NT2/D1 (cell line): ENCODE measurements at regions not wholly inside any gene's neighbourhood (a gene's known extent, or its start where the extent isn't known, plus 50 kb on each side); places are given as distances from the start of the nearest gene placed in this dataset.
"Not testable (repeated sequence)": the region's sequence is repeated elsewhere in the genome, so short reads cannot be mapped to it uniquely, and the experiment has no call there.

Experiments used
- DNase-seq: peaks from one replicate; pipeline ENCODE4 v3.0.0-alpha.2; 2011; ENCODE audit warnings: low read depth, low spot score
- H3K27me3 ChIP-seq: 2 replicates; pipeline ENCODE4 v1.6.0; 2011; ENCODE audit warnings: mild to moderate bottlenecking; ENCODE audit not compliant: insufficient read length, insufficient read depth
- H3K36me3 ChIP-seq: 2 replicates; pipeline ENCODE4 v1.6.1; 2011; ENCODE audit warnings: mild to moderate bottlenecking, low read length, mixed read lengths; ENCODE audit not compliant: insufficient read depth, insufficient read length
- H3K4me1 ChIP-seq: 2 replicates; pipeline ENCODE4 v1.5.1; 2011; ENCODE audit not compliant: insufficient read depth, insufficient read length
- H3K4me3 ChIP-seq: 2 replicates; pipeline ENCODE4 v1.5.1; 2011; ENCODE audit warnings: low read depth; ENCODE audit not compliant: insufficient read length
- H3K9ac ChIP-seq: 2 replicates; pipeline ENCODE4 v1.6.0; 2011; ENCODE audit warnings: low read depth; ENCODE audit not compliant: insufficient read length
- H3K9me3 ChIP-seq: 2 replicates; pipeline ENCODE4 v1.5.1; 2011; ENCODE audit warnings: mild to moderate bottlenecking, low read length; ENCODE audit not compliant: insufficient read depth
- SUZ12 ChIP-seq: IDR thresholded peaks from 2 replicates; pipeline ENCODE4 v1.6.1; 2011; ENCODE audit not compliant: insufficient read length, insufficient read depth; ENCODE audit errors: extremely low read depth
- YY1 ChIP-seq: IDR thresholded peaks from 2 replicates; pipeline ENCODE4 v1.6.1; 2011; ENCODE audit not compliant: insufficient read length, insufficient read depth
- ZNF274 ChIP-seq: IDR thresholded peaks from 2 replicates; pipeline ENCODE4 v1.6.1; 2011; ENCODE audit warnings: mild to moderate bottlenecking, low read depth, low read length

DNA sequence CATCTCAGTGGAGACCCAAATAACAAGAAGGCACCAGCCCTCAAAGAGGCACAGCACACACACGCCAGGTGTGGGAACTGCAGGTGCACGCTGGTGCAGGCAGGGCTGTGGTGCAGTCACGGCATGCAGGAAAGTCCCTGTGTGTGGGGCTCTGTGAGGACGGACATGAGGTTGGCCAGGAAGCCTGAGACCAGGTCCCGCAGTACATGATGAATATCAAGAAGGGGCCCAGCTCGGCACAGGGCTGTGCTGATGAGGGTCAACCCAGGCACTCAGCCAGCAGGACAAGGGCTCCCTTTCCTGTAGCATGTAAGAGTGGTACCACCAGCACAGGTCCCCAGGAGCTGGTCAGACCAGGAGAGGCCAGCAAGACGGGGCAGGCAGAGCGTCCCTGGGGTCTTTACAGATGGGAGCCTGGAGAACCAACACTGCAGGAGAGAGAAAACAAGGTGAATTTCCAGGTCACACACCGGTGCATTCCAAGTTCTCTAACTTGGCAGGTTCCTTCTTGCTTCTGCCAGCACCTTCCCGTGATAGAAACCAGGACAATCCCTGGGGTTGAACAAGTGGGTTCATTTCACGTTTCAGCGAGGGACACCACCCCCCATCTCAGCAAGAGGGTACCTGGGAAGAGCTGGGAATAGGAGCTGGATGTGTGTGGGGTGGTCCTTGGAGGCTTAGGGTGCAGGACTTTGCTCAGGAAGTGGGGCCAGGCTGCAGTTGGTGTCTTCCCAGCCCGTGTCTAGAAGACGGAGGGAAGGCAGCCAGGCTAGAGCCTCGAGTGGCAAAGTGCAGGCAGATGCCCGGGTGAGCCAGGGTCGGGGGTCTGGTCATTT lies 244.8 kb upstream of the TCERG1L start:
- no peaks in the 10 kb centered on the region for H3K9me3 ChIP-seq
- H3K4me3 ChIP-seq, result no peak overlapping the region
- peaks cover 5% of the 10 kb centered on the region for H3K4me1 ChIP-seq
- no peak for DNase-seq
- no peaks in the 10 kb centered on the region for H3K27me3 ChIP-seq
- no peak overlapping the region for H3K9ac ChIP-seq
- TF ChIP-seq SUZ12 (no peak), YY1 (no peak), ZNF274 (no peak)
- no peaks in the 10 kb centered on the region for H3K36me3 ChIP-seq

DNA sequence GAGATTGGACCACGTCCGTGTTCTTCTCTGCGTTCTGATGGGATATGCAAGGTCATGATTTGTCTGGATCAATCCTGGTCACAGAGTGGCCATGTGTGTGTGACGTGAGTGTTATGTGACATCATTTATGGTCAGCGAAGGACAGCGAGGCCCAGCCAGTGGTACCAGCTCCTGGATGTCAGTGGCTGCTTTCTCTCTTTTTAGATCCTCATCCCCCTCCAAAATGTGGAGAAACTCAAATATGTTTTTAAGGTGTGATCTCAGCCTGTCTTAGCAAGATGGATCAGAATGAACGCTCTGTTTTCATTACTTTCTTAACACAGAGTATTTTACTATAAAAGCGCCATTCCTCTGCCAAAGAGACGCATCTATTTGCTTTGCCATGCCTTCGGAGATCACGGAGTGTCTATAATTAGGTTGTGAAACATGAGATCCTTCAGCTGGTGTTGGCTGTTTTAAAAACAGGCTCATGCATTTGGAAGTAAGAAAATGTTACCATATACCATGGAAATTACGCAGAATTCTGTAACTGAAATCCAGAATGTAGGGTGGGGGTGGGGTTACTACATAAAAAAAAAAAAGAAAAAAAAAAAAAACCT lies 245.5 kb upstream of the TCERG1L start:
- no peak for DNase-seq
- no peak overlapping the region for H3K4me3 ChIP-seq
- TF ChIP-seq YY1 (no peak), SUZ12 (no peak)
- H3K36me3 ChIP-seq, result no peaks in the 10 kb centered on the region
- no peaks in the 10 kb centered on the region for H3K27me3 ChIP-seq
- no peaks in the 10 kb centered on the region for H3K9me3 ChIP-seq
- peaks cover 5% of the 10 kb centered on the region for H3K4me1 ChIP-seq
- no peak overlapping the region for H3K9ac ChIP-seq

DNA sequence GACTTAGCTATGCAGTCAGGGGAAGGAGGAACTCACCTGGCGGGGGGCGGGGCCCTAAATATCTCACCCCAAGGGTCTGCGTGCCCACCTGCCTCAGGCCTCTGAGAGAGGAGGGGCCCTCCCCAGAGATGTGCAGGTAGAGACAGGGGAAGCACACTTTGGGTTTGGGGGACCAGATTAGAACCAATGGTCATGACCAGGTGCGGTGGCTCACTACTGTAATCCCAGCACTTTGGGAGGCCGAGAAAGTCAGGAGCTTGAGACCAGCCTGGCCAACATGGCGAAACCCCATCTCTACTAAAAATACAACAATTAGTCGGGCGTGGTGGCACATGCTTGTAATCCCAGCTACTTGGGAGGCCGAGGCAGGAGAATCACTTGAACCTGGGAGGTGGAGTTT lies 246.4 kb upstream of the TCERG1L start:
- DNase-seq, H3K9me3 ChIP-seq, H3K4me3 ChIP-seq, H3K9ac ChIP-seq, H3K4me1 ChIP-seq, H3K27me3 ChIP-seq, H3K36me3 ChIP-seq: not testable (repeated sequence)

DNA sequence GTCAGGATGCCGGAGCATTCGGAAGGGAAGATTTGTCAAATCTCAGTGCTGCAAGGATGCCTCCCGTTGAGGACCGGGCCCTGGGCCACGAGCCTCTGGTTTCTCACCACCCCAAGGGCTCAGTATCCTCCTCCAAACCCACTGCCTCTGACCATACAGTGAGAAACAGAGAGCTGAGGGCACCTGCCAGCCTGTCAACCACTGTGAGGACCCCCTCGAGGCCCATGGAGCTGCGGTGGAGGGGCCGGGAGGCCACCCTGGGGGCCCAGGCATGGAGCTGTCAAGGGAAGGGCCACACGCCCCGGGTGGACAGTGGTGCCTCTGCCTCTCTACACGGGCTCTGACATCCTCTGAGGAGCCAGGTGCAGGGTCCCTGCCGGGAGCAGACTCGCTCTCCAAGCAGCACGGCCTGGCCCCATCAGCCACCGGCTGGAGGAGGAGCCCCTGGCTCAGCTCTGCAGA lies 248.0 kb upstream of the TCERG1L start:
- Histone ChIP-seq H3K27me3 (no peaks in the 10 kb centered on the region), H3K9ac (no peak overlapping the region)
- no peak for DNase-seq

DNA sequence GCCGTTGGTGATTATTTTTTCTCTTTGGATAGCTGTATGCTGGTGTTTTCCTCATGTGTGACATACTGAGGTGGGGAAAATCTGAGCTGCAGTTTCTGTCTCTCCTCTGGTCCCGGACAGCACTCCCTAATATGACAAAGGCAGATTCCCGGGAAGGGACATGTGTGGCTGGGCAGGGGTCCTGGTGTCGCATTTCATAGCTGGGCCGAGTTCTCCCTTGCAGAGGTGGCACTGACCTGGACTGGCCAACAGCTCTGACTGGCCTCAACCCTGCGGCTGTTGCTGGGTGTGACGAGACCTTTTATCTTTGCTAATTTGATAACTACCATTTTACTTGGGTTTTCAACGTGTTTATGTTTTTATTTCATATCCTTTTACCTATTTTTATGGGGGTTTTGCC lies 248.6 kb upstream of the TCERG1L start:
- no peak overlapping the region for H3K4me3 ChIP-seq
- peaks cover 5% of the 10 kb centered on the region for H3K4me1 ChIP-seq
- no peaks in the 10 kb centered on the region for H3K36me3 ChIP-seq
- no peaks in the 10 kb centered on the region for H3K27me3 ChIP-seq
- peaks cover 6% of the 10 kb centered on the region for H3K9me3 ChIP-seq
- DNase-seq, result no peak
- no peak overlapping the region for H3K9ac ChIP-seq
- TF ChIP-seq YY1 (no peak), ZNF274 (no peak), SUZ12 (no peak)

More for the DNA sequence above, 248.0 kb upstream of the TCERG1L start:
- Histone ChIP-seq H3K36me3 (no peaks in the 10 kb centered on the region), H3K9me3 (no peaks in the 10 kb centered on the region), H3K4me3 (no peak overlapping the region), H3K4me1 (peaks cover 5% of the 10 kb centered on the region)
- TF ChIP-seq SUZ12 (no peak), YY1 (no peak), ZNF274 (no peak)

- Histone ChIP-seq H3K9ac (no peak overlapping the region), H3K4me3 (no peak overlapping the region), H3K4me1 (peaks cover 5% of the 10 kb centered on the region), H3K9me3 (peaks cover 10% of the 10 kb centered on the region), H3K27me3 (no peaks in the 10 kb centered on the region), H3K36me3 (no peaks in the 10 kb centered on the region)
- no peak for DNase-seq
- TF ChIP-seq SUZ12, result no peak
- TF ChIP-seq YY1, result no peak
- TF ChIP-seq ZNF274, result no peak
These were observed 249.3 kb upstream of the TCERG1L start for GRCh38 chr10:131560706-131561355.

DNA sequence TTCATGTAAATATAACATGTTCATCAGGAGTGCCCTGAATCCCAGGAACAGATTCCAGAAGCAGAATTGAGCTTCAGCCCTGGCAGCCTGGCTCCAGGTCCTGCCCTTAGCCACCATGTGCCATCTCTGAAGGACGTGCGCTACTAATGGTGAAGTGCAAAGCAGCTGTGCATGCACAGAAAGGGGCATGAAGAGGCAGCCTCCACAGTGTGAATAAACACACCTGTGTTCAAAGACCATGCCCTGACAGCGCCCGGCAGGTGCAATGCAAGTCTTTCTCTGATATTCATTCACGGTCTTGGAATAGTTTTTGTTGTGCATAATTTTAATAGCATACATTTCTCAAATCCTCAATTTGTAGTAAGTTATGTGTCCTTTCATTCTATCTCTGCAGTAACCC lies 250.4 kb upstream of the TCERG1L start:
- peaks cover 10% of the 10 kb centered on the region for H3K9me3 ChIP-seq
- no peak for DNase-seq
- no peak overlapping the region for H3K9ac ChIP-seq
- peaks cover 5% of the 10 kb centered on the region for H3K4me1 ChIP-seq
- TF ChIP-seq YY1 (no peak), SUZ12 (no peak), ZNF274 (no peak)
- H3K36me3 ChIP-seq, result no peaks in the 10 kb centered on the region
- H3K27me3 ChIP-seq, result no peaks in the 10 kb centered on the region
- no peak overlapping the region for H3K4me3 ChIP-seq
